Colonic mucosa (tissue), 4 donors: ENCODE measurements at regions not wholly inside any gene's neighbourhood (a gene's known extent, or its start where the extent isn't known, plus 50 kb on each side); places are given as distances from the start of the nearest gene placed in this dataset.

ENCODE experiments used
- DNase-seq: peaks from one replicate; pipeline ENCODE4 v3.0.0-alpha.2; 2020
- H3K27ac ChIP-seq: fragments of 200-600 bp; one replicate; pipeline ENCODE4 v1.8.0; 2021
- H3K27me3 ChIP-seq: fragments of 200-600 bp; one replicate; pipeline ENCODE4 v1.8.0; 2021
- H3K36me3 ChIP-seq: fragments of 200-600 bp; one replicate; pipeline ENCODE4 v1.8.0; 2021
- H3K4me1 ChIP-seq: fragments of 200-600 bp; one replicate; pipeline ENCODE4 v1.8.0; 2021; ENCODE audit warnings: mild to moderate bottlenecking
- H3K4me3 ChIP-seq: fragments of 200-600 bp; one replicate; pipeline ENCODE4 v1.8.0; 2021
- H3K9ac ChIP-seq, 2 donors: one replicate each; pipeline ENCODE4 v1.7.0; 2013; ENCODE audit warnings: control low read depth in 2 of 2, low read depth in 2 of 2, low read length in 2 of 2
- H3K9me3 ChIP-seq: fragments of 200-600 bp; one replicate; pipeline ENCODE4 v1.8.0; 2021
- CTCF ChIP-seq: fragments of 200-600 bp; IDR thresholded peaks from one replicate; pipeline ENCODE4 v1.8.0; 2022; ENCODE audit warnings: antibody characterized with exemption, mild to moderate bottlenecking
- intact Hi-C: fragments of 100-400 bp; cut with DNase I; formaldehyde crosslinking; loops from one replicate; pipeline ENCODE4 v1.14.1; 2022
- donor health status: healthy.
- donor health status: DM: no; HTN: no; CAD: no.
- donor health status: DM: no; HTN: no; CAD: no.

DNA sequence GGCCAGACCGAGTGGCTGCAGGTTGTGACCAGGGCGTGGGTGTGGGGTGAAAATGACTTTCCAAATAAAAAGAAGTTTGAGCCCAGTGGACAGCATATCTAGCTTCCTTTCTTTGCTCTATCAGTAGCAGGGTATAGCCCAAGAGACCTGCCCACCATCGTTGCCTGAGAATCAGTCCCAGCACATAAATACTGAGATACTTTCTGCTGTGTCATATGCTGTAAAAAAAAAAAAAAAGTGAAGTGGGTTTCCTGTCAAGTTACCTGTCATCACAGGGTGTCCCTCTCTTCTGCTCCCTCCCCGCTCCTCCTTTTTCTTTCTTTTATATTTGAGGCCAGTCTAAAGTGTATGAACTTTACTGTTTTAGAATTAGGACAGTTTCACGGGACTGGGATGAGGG is 330.3 kb upstream of the BOD1L1 start:
- no peak for TF ChIP-seq CTCF
- no peak overlapping the region for H3K9ac ChIP-seq
- intact Hi-C loops: no loop called here
- no peak overlapping the region for H3K27ac ChIP-seq
- no peak for DNase-seq
- no peak overlapping the region for H3K4me3 ChIP-seq
- no peaks in the 10 kb centered on the region for H3K4me1 ChIP-seq
- H3K27me3 ChIP-seq: no peaks in the 10 kb centered on the region
- no peaks in the 10 kb centered on the region for H3K9me3 ChIP-seq
- no peaks in the 10 kb centered on the region for H3K36me3 ChIP-seq

DNA sequence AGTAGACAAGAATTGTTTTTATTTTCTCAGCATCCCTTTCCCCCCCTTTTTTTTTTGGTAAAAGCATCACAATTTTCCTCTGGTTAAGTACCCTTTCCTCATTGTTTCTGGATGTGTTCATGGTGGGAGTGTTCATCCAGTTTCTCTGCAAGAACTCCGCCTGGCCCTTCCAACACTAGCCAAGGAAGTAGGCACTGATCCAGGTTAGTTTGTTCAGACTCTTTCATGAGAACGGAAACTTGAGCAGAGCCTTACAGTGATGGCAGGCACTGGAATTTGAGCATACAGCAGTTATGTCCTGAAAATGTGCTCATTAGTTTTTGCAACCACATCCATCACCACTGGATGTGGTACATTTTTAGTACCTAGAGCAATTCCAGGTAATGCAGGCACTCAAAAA is 336.1 kb upstream of the BOD1L1 start:
- H3K4me1 ChIP-seq: no peaks in the 10 kb centered on the region
- intact Hi-C loops: no loop called here
- H3K4me3 ChIP-seq: no peak overlapping the region
- no peak overlapping the region for H3K27ac ChIP-seq
- no peaks in the 10 kb centered on the region for H3K27me3 ChIP-seq
- no peaks in the 10 kb centered on the region for H3K9me3 ChIP-seq
- no peak for DNase-seq
- no peaks in the 10 kb centered on the region for H3K36me3 ChIP-seq
- TF ChIP-seq CTCF: no peak
- no peak overlapping the region for H3K9ac ChIP-seq

GRCh38 chr4:13966231-13967195 is 339.0 kb upstream of the BOD1L1 start:
- Histone ChIP-seq H3K4me3 (no peak overlapping the region), H3K27me3 (no peaks in the 10 kb centered on the region), H3K9ac (no peak overlapping the region), H3K27ac (no peak overlapping the region), H3K36me3 (no peaks in the 10 kb centered on the region), H3K4me1 (no peaks in the 10 kb centered on the region), H3K9me3 (no peaks in the 10 kb centered on the region)
- intact Hi-C loops: no loop called here
- no peak for DNase-seq
- TF ChIP-seq CTCF: no peak

DNA sequence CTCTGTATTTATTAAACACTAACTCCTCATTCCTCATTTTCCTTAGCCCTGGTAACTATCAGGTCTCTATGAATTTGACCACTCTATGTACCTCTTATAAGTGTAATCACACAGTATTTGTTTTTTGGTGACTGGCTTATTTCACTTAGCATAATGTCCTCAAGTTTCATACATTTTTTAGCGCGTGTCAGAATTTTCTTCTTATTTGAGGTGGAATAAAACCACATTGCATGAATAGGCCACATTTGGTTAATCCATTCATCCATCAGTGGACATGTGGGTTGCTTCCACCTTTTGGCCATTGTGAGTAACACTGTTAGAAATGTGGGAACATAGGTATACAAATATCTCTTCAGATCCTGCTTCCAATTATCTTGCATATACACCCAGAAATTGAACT is 341.2 kb upstream of the BOD1L1 start:
- H3K9me3 ChIP-seq: no peaks in the 10 kb centered on the region
- H3K27me3 ChIP-seq: no peaks in the 10 kb centered on the region
- H3K9ac ChIP-seq: no peak overlapping the region
- no peak overlapping the region for H3K4me3 ChIP-seq
- no peak for TF ChIP-seq CTCF
- intact Hi-C loops: no loop called here
- H3K36me3 ChIP-seq: no peaks in the 10 kb centered on the region
- no peak for DNase-seq
- H3K4me1 ChIP-seq: no peaks in the 10 kb centered on the region
- no peak overlapping the region for H3K27ac ChIP-seq

DNA sequence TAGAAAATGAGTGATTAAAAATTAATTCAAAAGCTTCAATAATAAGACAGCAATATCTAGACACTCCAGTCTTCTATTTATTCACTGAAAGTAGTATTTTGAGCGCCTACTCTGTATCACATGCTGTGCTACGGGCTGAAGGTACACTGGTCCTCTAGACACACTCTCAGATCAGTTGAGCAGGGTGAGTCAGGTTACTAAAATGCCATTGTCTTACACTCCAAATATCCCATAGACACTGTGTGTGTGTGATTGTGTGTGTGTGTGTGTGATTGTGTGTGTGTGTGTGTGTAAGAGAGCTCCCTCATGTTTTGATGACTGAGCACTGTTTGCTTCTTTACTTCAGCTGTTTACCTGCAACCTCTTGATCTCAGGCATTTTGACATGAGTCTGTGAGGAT is 342.8 kb upstream of the BOD1L1 start:
- no peak for DNase-seq
- H3K4me3 ChIP-seq: no peak overlapping the region
- H3K9me3 ChIP-seq: no peaks in the 10 kb centered on the region
- no peaks in the 10 kb centered on the region for H3K4me1 ChIP-seq
- H3K36me3 ChIP-seq: no peaks in the 10 kb centered on the region
- no peak overlapping the region for H3K9ac ChIP-seq
- H3K27me3 ChIP-seq: no peaks in the 10 kb centered on the region
- intact Hi-C loops: no loop called here
- TF ChIP-seq CTCF: no peak
- H3K27ac ChIP-seq: no peak overlapping the region
